HT1080 (cell line): ENCODE measurements at regions not wholly inside any gene's neighbourhood (a gene's known extent, or its start where the extent isn't known, plus 50 kb on each side); places are given as distances from the start of the nearest gene placed in this dataset.
A peak's percentile ranks its signal among the peaks of the same experiment; 100 is the strongest.

ENCODE experiments used
- DNase-seq: peaks from one replicate; pipeline ENCODE4 v3.0.0-alpha.2; 2015; ENCODE audit warnings: low read depth

DNA sequence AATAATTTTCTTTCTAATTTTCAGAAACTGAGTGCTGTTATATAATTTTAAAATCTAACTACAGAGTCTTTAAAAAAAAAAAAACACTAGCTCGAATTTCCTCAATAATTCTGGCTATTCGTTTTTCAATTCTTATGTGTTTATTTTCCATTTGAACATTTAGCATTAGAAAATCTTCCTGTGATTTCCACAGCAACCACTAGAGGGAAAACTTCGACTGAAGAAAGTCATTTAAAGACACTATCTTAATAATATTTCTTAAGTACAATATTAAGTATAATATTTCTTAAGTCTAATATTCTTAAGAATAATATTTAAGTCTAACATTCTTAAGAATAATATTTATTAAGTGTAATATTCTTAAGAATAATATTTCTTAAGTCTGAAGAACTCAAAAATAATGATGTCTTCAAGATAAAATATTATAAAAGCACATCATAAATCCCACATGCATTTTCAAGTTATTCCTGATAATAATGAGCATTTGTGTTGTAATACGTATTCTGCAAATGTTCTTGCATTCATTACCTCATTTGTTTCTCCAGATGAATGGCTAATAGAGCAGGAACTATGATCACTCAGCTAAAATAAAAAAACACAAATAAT is 118.4 kb upstream of the WDR17 start:
- DNase-seq, result no peak

DNA sequence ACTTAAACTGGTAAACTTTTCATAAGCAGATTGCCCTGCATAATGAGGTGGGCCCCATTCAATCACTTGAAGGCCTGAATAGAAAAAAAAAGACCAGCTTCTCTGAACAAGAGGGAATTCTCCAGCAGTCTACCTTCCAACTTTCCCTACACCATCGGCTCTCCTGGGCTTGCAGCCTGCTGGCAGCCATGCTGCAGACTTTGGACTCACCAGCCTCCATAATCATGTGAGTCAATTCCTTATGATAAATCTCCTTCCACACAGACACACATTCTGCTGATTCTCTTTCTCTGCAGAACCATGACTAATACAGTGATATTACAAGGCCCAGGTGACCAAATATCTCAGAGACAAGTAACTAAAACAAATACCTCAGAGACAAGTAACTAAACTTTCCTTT is 113.8 kb upstream of the WDR17 start:
- DNase-seq, result peak; percentile 55

DNA sequence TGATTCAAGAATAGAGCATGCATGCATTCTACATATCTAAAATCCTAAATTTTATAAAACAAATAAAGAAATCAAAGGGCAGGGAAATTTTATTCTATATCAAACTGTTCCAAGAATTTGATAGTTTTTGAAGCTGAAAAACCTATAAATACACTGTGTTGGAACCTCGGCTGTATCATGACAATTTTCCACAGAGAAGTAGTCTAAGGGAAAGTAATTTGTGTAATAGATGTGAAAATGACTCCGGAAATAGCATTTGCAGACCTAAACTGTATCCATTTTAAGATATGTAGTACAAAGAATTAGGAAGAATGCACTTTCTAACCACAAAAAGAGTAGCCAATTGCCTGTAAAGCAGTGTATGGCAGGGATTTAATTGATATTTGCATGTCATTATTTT is 112.5 kb upstream of the WDR17 start:
- no peak for DNase-seq

GRCh38 chr4:175953960-175954521 is 111.6 kb upstream of the WDR17 start:
- DNase-seq, result no peak

GRCh38 chr4:175954685-175955084 is 111.0 kb upstream of the WDR17 start:
- DNase-seq, result no peak

GRCh38 chr4:175961604-175962003 is 104.0 kb upstream of the WDR17 start:
- DNase-seq, result no peak

- no peak for DNase-seq
These were observed 95.6 kb upstream of the WDR17 start for GRCh38 chr4:175970072-175970471.

- DNase-seq, result no peak
These were observed 94.9 kb upstream of the WDR17 start for GRCh38 chr4:175970724-175971123.

DNA sequence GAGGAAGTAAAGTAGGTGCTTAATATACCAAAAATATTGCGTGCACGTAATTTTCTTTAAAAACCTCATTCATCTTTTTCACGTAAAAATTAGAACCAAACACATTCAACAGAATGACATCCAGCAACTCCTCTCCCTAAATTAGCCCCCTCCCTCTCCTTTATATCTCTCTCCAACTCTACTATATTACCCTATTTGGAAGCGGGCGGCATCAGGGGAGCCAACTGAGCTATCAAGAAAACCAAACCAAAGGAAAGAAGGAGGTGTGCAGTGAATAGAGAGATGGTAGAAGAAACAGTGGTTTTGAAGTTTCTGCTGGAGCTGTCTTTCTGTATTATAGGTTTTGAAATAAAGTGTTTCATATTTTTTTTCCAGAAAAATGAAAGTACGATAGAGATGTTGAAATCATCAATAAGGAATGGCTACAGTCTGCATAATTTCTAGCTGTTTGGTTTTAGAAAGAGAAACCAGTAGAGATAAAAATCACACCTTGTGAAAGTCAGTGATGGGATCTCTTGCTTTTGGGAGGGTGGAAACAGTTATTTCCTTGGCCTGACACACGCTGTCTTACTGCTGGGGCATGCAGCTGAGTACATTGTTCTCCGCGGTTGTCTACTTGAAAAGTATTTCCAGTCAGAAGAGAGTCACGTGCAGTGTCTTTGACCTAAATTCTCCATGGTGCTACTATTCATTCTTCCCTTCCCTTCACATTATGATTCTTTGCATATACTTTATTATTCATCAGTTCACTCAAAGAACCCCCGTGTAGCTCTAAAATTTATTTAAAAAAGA is 94.1 kb upstream of the WDR17 start:
- DNase-seq, result no peak

DNA sequence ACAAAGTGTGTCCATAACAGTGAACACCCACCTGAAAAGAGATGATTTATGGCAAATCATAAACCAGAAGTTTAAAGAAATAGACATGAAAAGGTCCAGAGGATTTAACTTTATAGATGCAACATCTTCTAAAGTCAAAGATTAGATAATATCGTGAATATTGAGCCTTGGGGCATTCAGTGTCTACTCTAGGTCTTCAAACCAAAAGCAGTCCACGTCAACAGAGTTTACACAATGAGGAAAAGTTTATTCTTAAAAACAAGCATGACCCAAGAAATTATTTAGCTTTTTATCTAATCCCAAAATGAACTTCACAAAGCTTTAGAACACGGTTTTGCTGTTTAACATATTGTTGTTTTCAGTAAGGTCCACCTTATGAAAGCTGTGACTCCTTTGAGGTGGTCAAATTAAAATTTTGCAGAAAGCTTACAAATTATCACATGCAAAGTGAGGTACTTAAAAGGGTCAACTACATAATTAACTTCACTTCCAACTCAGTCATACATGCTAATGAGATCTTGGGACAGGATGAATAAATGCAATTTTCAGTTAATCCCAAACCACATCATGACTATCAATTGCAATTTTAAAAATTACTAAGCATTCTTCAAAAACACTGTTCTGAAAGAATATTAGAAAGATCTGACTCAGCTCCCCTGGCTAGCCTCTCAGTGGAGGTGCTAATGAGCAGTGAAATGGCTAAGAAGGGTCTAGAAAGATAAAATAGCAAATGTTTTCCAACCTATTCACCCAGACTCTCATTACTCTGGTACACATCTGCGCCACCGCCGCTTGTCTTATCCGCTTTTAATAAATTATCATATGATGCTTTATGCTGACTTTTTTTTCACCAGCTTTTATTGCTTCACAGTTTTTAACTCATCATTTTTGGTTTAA is 92.4 kb upstream of the WDR17 start:
- no peak for DNase-seq

- no peak for DNase-seq
These were observed 82.0 kb upstream of the WDR17 start for GRCh38 chr4:175983636-175984035.

- no peak for DNase-seq
These were observed 79.0 kb upstream of the WDR17 start for GRCh38 chr4:175986668-175987067.

DNA sequence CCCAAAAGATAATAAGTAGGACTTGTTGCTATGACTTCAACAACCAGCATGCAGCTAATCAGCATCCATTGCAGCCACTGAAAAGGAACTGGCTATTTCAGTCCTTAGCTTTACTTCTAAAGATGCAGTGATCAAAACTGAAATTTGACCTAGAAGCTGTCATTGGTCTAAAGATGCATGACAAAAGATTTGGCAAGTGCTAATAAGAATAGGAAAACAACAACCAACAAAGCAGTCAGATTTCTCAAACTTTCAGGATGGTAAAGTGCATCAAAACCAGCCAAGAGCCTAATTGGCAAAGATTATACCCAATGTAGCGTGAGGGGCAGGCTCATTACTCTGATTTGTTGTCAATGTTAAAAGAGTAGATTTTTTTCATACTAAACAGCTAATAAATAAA is 77.1 kb upstream of the WDR17 start:
- no peak for DNase-seq

DNA sequence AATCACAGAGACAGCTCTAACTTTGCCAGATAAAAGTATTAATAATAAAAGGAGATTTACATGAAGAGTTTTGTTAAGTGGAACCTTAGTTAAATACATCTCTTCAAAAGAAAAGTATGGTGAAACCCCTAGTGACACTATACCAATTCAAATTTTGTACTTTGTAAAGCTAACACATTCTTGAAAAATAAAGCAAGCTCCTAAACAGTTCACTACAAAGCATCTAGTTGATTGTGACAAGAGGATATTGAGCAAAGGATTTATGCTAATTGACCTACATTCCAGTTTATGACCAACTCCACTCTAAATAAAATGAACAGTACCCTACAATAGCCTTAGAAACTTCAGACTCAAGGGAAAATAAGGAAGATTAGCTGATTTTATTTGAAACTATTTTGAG is 69.4 kb upstream of the WDR17 start:
- no peak for DNase-seq

GRCh38 chr4:175997291-175997690 is 68.3 kb upstream of the WDR17 start:
- DNase-seq, result no peak

DNA sequence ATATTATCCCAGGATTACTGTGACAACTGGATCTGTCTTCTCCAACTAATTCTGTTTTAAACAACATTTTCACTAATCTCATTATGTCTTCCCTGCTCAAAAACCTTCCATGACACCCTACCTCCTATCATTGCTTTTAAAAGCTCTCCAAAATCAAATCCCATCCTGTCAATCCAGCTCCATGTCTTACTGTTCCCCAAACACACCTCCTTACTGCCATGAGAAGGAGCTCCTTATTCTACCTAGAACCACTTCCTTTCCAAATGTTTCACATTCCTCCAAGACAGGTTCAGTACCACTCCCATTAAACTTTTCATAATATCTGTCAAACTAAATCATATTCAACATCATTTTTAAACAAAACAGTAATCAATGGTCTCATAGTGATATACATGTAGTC is 66.9 kb upstream of the WDR17 start:
- no peak for DNase-seq

DNA sequence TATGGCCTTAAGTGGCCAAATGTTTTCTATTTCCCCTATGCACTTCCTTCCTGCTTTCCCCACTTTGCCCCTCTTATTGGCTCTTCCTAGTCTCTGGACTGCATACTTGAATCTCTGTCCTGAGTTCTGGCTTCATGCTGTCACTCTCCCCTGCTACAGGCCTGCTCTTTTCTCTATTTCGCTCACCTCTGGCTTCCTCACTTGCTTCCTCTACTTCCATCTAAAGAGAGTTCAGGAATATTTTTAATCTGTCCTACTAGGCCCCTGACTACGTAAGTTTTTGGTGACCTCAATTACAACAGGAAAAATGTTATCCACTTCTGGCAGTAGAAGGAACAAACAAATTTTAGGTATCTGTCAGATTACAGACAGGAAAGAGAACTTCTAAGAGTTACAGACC is 65.7 kb upstream of the WDR17 start:
- no peak for DNase-seq

- peak; percentile 24 for DNase-seq
These were observed 64.3 kb upstream of the WDR17 start for GRCh38 chr4:176001151-176002006.

- DNase-seq, result peak; percentile 34
These were observed 63.5 kb upstream of the WDR17 start for GRCh38 chr4:176002007-176002613.

DNA sequence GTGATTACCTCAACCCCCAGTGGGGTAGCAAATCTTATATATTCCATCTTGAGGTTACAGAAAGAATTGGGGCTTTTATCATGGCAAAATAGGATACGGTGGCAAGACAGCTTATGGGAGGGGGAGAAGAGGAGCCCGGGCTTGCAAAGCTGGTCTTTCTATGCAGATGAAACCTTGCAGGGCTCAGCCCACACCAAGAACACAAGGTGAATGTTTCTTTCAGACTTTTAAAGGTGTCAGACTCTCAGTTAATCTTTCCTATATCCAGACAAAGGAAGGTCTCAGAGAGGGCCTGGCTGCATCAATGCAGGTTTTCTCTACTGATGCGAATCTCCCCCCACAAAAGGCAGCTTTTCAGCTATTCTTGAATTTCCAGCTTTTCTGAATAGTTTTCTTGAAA is 59.9 kb upstream of the WDR17 start:
- DNase-seq, result no peak

GRCh38 chr4:176009254-176009653 is 56.4 kb upstream of the WDR17 start:
- no peak for DNase-seq
